HCT116 (cell line): ENCODE measurements at regions not wholly inside any gene's neighbourhood (a gene's known extent, or its start where the extent isn't known, plus 50 kb on each side); places are given as distances from the start of the nearest gene placed in this dataset.

Source experiments
- ATAC-seq: fragments of 200-7000 bp; cut with Tn5 transposase; 2 replicates; pipeline ENCODE4 v1.9.1; 2020; ENCODE audit warnings: mild to moderate bottlenecking, moderate library complexity
- BruUV-seq: library from RNA; stranded (reverse); fragments of 400-500 nt; replicated peaks from 2 replicates; lab custom pipeline; 2021; lab: Mats Ljungman, UMichigan
- CTCF ChIA-PET: fragments of 300-600 bp; sonication (Branson Sonifier 250); formaldehyde crosslinking; loops from one replicate; lab custom pipeline; 2021; ENCODE audit warnings: antibody characterized with exemption; lab: Charles Lee
- POLR2A ChIA-PET: fragments of 300-600, 350-600 bp; sonication (Branson Sonifier 250); formaldehyde crosslinking; loops from one replicate; lab custom pipeline; 2021; ENCODE audit warnings: antibody characterized with exemption; lab: Charles Lee
- RAD21 ChIA-PET, 2 experiments: fragments of 300-600 bp; sonication (Branson Sonifier 250); formaldehyde crosslinking; loops; one replicate each; lab custom pipeline; 2023; ENCODE audit warnings: low total read pairs in 2 of 2; ENCODE audit not compliant: uncharacterized antibody in 2 of 2, unreplicated experiment in 2 of 2, low non-redundant PET in 1 of 2; lab: Charles Lee
- DNase-seq: peaks from one replicate; pipeline ENCODE4 v3.0.0-alpha.2; 2010; ENCODE audit warnings: low read depth, low spot score
- H2AFZ ChIP-seq: fragments of 200-600 bp; shearing (Covaris generic), sonication (generic); 2 replicates; pipeline ENCODE4 v1.6.1; 2017; ENCODE audit warnings: low read depth, mixed run types, mixed read lengths, antibody characterized with exemption, low read length; ENCODE audit not compliant: poor library complexity, severe bottlenecking
- H3K27ac ChIP-seq: 2 replicates; pipeline ENCODE4 v1.5.1; 2012; ENCODE audit warnings: low read depth, low read length
- H3K27me3 ChIP-seq: fragments of 200-600 bp; sonication (generic); 2 replicates; pipeline ENCODE4 v1.6.1; 2016; ENCODE audit warnings: mixed run types, low read length, mixed read lengths; ENCODE audit not compliant: insufficient read depth
- H3K36me3 ChIP-seq, 2 experiments: fragments of 200-500 bp in 1 of 2; fragments of 200-600 bp in 1 of 2; sonication (Bioruptor generic) in 1 of 2; sonication (generic) in 1 of 2; 2 replicates each; pipeline versions ENCODE4 v1.5.1 to v1.6.1; 2014 to 2016; ENCODE audit warnings: low read length in 2 of 2, inconsistent platforms in 1 of 2, mixed read lengths in 1 of 2, mixed run types in 1 of 2; ENCODE audit not compliant: insufficient read depth in 2 of 2, control insufficient read depth in 1 of 2
- H3K4me1 ChIP-seq, 2 experiments: fragments of 200-600 bp in 1 of 2; sonication (generic) in 1 of 2; 2 replicates each; pipeline versions ENCODE4 v1.5.1 to v1.6.1; 2012 to 2017; ENCODE audit warnings: low read length in 2 of 2, inconsistent platforms in 1 of 2, mild to moderate bottlenecking in 1 of 2, mixed read lengths in 1 of 2, mixed run types in 1 of 2, moderate library complexity in 1 of 2; ENCODE audit not compliant: insufficient read depth in 2 of 2, control insufficient read depth in 1 of 2
- H3K4me2 ChIP-seq: fragments of 200-600 bp; sonication (generic); 2 replicates; pipeline ENCODE4 v1.6.1; 2017; ENCODE audit warnings: mixed run types, low read length, mixed read lengths
- H3K4me3 ChIP-seq, 2 experiments: fragments of 200-600 bp in 1 of 2; sonication (generic) in 1 of 2; replicated peaks in 1 of 2; 2 replicates each; pipeline ENCODE4 v1.5.1; 2011 to 2016; ENCODE audit warnings: low read length in 2 of 2, control low read depth in 1 of 2, low read depth in 1 of 2, mild to moderate bottlenecking in 1 of 2, mixed read lengths in 1 of 2, mixed run types in 1 of 2
- H3K79me2 ChIP-seq: fragments of 200-600 bp; sonication (generic); 2 replicates; pipeline ENCODE4 v1.6.1; 2017; ENCODE audit warnings: mild to moderate bottlenecking, mixed run types, low read length, moderate library complexity, mixed read lengths; ENCODE audit not compliant: insufficient read depth
- H3K9ac ChIP-seq: fragments of 200-600 bp; sonication (generic); 2 replicates; pipeline ENCODE4 v1.6.1; 2016; ENCODE audit warnings: low read length, mixed read lengths
- H3K9me2 ChIP-seq: fragments of 200-600 bp; sonication (generic), shearing (Covaris generic); 2 replicates; pipeline ENCODE4 v1.6.1; 2017; ENCODE audit warnings: mixed run types, mild to moderate bottlenecking, moderate library complexity; ENCODE audit not compliant: insufficient read depth
- H3K9me3 ChIP-seq, 2 experiments: fragments of 200-500 bp in 1 of 2; fragments of 200-600 bp in 1 of 2; sonication (Bioruptor generic) in 1 of 2; sonication (generic) in 1 of 2; 2 replicates each; pipeline ENCODE4 v1.6.1; 2014 to 2017; ENCODE audit warnings: low read length in 2 of 2, mixed read lengths in 2 of 2, inconsistent platforms in 1 of 2, low read depth in 1 of 2, mild to moderate bottlenecking in 1 of 2, mixed run types in 1 of 2, moderate library complexity in 1 of 2; ENCODE audit not compliant: control insufficient read depth in 1 of 2, insufficient read depth in 1 of 2
- H4K20me1 ChIP-seq: fragments of 200-600 bp; sonication (generic), shearing (Covaris generic); 2 replicates; pipeline ENCODE4 v1.6.1; 2017; ENCODE audit warnings: mixed run types, mild to moderate bottlenecking, moderate library complexity; ENCODE audit not compliant: insufficient read depth
- POLR2AphosphoS5 ChIP-seq: IDR thresholded peaks from 2 replicates; pipeline ENCODE4 v1.6.1; 2011; ENCODE audit warnings: mild to moderate bottlenecking, low read depth, low read length, moderate library complexity
- intact Hi-C: fragments of 100-400 bp; cut with micrococcal nuclease; formaldehyde crosslinking; loops from 2 replicates; pipeline ENCODE4 v1.10.0; 2022
- TF ChIP-seq, protein P1 (sequence below): IDR thresholded peaks from 2 replicates; pipeline ENCODE4 v1.6.1; 2012

DNA sequence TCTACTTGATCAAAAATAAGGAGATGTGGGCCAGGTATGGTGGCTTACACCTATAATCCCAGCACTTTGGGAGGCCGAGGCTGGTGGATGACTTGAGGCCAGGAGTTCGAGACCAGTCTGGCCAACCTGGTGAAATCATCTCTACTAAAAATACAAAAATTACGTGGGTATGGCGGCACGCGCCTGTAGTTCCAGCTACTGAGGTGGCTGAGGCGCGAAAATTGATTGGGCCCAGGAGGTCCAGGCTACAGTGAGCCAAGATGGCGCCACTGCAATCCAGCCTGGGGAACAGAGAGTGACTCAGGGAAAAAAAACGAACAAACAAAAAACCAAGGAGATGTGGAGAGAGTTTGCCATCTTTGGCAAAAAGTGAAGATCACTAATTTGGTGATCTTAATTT is 65.3 kb downstream of the BMP2 start:
- intact Hi-C loops = no loop called here
- H3K27me3 ChIP-seq = no peaks in the 10 kb centered on the region

DNA sequence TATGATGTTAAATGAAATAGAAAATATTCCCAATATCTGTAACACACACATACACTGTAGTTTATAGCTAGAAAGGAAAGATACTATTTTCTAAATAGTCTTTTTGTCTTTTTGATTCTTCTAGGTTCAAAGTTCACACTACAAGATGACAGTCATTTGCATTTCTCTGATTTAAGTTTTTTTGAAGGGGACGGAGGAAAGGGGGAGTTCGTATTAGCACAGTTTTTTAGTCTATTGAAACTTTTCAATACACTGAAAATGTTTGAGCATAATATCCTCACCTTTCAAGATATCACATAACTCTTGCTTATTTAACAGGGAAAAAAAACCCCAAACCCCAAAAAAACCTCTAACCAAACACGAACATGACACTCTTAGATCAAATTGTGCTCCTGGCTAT is 68.1 kb downstream of the BMP2 start:
- Histone ChIP-seq H3K36me3 (no peaks in the 10 kb centered on the region), H3K4me1 (no peaks in the 10 kb centered on the region), H3K79me2 (no peaks in the 10 kb centered on the region), H3K9me3 (peaks cover 0 to 11% of the 10 kb centered on the region in 2 experiments; a peak in 1 of 4 replicates), H3K4me3 (no peak overlapping the region), H3K27ac (no peak overlapping the region), H2AFZ (no peak overlapping the region), H3K27me3 (no peaks in the 10 kb centered on the region), H3K9me2 (no peaks in the 10 kb centered on the region), H3K4me2 (no peak overlapping the region), H4K20me1 (no peaks in the 10 kb centered on the region), H3K9ac (no peak overlapping the region)
- intact Hi-C loops = no loop called here
- no peak for ATAC-seq
- ChIA-PET CTCF (no interaction called here), POLR2A (no interaction called here), RAD21 (no interaction called here)
- TF ChIP-seq, protein P1, sequence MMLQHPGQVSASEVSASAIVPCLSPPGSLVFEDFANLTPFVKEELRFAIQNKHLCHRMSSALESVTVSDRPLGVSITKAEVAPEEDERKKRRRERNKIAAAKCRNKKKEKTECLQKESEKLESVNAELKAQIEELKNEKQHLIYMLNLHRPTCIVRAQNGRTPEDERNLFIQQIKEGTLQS = no peak
- no peak for DNase-seq
- no TSS peak for BruUV-seq

More for the DNA sequence above, 65.3 kb downstream of the BMP2 start:
- Histone ChIP-seq H3K4me1 (no peaks in the 10 kb centered on the region), H2AFZ (no peak overlapping the region), H3K4me3 (no peak overlapping the region), H3K4me2 (no peak overlapping the region), H3K79me2 (no peaks in the 10 kb centered on the region), H3K9me3 (peaks cover 0 to 3% of the 10 kb centered on the region in 2 experiments; a peak in 1 of 4 replicates), H3K27ac (no peak overlapping the region), H4K20me1 (no peaks in the 10 kb centered on the region), H3K36me3 (no peaks in the 10 kb centered on the region), H3K9ac (no peak overlapping the region), H3K9me2 (no peaks in the 10 kb centered on the region)
- POLR2A ChIA-PET = no interaction called here
- CTCF ChIA-PET = no interaction called here
- ATAC-seq (no peak), DNase-seq (no peak)
- RAD21 ChIA-PET = no interaction called here
- no peak for TF ChIP-seq POLR2AphosphoS5
- BruUV-seq = no TSS peak
